ENCODE measurements at regions not wholly inside any gene's neighbourhood (a gene's known extent, or its start where the extent isn't known, plus 50 kb on each side); places are given as distances from the start of the nearest gene placed in this dataset.

DNA sequence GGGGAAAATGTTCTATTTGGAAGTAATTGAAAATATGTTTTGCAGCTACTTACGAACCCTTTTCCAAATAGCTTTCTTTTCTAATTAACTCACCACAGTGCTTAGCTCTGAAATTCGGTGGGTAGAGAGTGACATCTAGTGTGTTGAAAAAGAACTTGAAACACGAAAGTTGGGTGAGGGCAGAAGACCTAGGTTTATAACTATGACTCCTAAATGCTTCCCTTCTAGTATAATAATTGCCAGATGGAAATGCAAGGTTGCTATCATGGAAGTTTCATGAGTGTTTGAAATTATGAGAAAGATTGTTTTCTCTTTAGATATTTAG lies 77.3 kb upstream of the NOCT start:
- DNase-seq (ENCODE audit: low read depth): peak; percentile 79
- no peak overlapping the region for H3K4me3 ChIP-seq (ENCODE audit: low read depth, low read length)
- TF ChIP-seq, protein P1, sequence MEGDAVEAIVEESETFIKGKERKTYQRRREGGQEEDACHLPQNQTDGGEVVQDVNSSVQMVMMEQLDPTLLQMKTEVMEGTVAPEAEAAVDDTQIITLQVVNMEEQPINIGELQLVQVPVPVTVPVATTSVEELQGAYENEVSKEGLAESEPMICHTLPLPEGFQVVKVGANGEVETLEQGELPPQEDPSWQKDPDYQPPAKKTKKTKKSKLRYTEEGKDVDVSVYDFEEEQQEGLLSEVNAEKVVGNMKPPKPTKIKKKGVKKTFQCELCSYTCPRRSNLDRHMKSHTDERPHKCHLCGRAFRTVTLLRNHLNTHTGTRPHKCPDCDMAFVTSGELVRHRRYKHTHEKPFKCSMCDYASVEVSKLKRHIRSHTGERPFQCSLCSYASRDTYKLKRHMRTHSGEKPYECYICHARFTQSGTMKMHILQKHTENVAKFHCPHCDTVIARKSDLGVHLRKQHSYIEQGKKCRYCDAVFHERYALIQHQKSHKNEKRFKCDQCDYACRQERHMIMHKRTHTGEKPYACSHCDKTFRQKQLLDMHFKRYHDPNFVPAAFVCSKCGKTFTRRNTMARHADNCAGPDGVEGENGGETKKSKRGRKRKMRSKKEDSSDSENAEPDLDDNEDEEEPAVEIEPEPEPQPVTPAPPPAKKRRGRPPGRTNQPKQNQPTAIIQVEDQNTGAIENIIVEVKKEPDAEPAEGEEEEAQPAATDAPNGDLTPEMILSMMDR (conservative IDR thresholded peaks at IDR 0.05; ENCODE audit: low read depth, low read length): peak; percentile 53

DNA sequence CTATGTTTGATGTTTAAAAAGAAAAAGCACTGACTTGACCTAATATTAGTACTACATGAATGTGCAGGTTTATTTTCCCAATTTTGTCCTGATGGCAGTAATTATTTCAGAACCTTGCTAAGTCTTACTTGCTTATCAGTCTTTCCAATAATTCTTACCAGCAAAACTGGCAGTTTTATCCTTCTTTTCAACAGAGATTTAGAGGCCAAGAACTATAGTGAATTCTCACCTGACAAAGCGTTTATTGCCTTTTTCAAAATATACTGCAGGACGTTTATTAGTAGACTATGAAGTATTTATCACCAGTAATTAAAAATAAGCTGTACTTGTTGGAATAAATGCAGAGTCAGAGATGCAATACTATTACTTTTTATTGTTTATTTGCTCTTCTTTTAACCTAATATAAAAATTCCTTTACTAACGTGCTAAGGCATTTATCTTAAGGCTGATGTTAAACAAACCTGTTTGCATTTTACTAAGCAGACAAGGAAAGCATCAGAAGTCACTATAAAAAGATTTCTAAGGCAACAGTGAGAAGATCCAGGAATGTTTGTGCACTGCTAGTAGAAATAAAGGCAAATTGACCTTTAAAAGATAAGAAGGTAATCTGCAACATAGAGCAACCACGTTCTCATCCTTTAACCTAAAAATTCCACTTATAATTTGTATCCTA lies 80.3 kb upstream of the NOCT start:
- TF ChIP-seq, protein P1 (conservative IDR thresholded peaks at IDR 0.05; ENCODE audit: low read depth, low read length): no peak
- no peak for DNase-seq (ENCODE audit: low read depth)
- H3K4me3 ChIP-seq (ENCODE audit: low read depth, low read length): no peak overlapping the region

DNA sequence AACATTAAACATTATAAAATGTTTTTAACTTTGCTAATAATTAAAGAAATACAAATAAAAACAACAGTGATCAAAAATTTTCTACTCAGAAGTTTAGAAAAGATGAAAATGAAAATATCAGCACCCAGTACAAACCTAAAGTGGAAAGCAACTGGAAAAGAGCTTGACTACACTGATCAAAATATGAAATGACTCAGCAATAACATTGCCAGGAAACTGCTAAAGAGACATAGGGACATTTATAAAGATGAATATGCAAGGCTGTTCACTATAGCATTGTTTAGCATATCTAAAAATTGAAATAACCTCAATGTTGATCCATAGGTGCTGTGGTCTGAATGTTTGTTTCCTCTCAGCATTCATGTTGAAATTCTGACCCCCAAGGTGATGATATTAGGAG lies 88.5 kb upstream of the NOCT start:
- DNase-seq (ENCODE audit: low read depth): peak; percentile 44
- H3K4me3 ChIP-seq (ENCODE audit: low read depth, low read length): no peak overlapping the region
- TF ChIP-seq, protein P1 (conservative IDR thresholded peaks at IDR 0.05; ENCODE audit: low read depth, low read length): no peak

DNA sequence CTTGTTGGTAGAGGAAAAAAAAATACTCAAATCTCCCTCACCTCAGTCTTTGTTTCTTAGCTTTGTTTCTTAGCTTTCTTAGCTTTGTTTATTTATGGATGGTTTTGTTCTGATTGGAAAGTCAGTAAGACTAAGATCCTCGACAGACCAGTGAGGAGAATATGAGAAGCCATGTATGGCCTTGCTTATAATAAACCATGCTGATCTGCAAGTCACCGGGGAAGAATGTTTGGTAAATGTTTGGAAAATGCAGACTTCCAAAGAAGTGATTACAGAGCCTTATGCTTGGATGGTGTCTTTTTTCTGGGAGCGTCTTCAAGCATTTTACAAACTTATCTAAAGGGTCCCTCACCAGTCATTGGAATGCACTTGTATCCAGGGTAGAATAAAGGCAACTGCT lies 90.1 kb upstream of the NOCT start:
- TF ChIP-seq, protein P1 (conservative IDR thresholded peaks at IDR 0.05; ENCODE audit: low read depth, low read length): no peak
- DNase-seq (ENCODE audit: low read depth): no peak
- no peak overlapping the region for H3K4me3 ChIP-seq (ENCODE audit: low read depth, low read length)

DNA sequence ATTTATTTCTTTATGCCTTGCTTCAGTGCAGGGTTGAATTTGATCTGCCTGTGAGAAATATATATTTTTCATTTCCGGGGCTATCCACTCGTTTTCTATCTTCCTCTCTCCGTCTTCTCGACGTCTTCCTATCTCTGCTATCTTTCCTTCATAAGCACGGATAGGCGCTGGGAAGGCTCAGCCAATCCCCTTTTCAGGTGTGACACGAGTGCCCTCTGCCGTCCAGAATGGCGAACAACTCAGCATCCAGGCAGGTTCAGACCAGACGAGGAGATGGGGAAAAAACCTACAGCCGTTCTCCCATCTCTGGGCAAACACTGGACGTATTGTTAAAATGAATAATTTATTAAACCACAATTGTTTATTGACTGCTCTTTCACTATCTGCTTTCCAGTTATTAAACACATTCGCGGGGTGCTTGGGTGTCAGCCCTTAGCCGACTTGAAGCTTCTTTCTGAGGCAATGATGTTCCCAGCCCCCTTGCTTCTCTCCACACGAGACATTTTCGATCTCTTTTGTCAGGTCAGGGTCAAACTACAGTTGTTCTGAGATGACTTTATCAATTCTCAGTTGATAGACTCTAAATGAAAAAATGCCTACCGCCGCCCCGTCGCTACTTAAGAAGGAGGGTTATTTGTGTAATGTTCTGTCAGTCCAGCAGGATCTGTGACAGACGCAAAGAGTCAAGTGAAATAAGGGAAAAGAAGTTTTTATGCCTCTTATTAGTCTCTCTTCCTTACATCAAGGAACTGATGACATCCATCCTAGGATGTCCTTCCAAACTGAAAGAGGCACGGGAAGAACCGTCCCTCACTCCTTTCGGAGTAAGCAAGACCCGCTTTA lies 96.3 kb upstream of the NOCT start:
- TF ChIP-seq, protein P1 (conservative IDR thresholded peaks at IDR 0.05; ENCODE audit: low read depth, low read length): peak; percentile 89
- no peak overlapping the region for H3K4me3 ChIP-seq (ENCODE audit: low read depth, low read length)
- DNase-seq (ENCODE audit: low read depth): peak; percentile 89

DNA sequence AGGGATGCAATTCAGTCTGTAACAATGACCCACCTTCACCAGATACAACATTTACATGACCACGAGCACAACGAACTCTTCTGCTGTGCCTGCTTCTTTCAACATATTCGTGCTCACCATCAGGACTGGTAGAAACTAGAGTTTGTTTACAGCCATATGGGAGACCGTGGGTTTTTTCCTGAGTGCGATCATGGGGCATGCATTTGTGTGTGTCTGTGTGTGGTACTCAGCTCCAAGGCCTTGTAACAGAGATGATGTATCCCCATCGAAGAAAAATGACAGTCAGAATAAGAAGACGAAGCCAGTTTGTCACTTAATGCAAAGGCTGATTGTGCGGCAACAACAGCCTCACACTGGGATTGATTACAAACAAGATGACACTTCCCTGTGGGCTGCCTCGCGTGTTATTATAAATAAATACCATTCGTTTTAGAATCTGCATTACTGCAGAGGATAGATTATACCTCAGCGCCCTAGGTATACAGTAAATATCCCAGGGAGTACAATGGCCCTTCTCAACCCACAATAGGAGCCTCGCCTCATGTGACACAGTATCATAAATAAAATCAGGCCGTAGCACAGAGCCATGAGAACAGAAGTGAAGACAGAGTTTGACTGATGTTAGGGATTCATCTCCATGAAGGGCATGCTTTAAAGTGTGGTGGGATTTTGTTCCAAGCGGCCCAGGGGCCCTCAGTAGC lies 97.3 kb upstream of the NOCT start:
- no peak overlapping the region for H3K4me3 ChIP-seq (ENCODE audit: low read depth, low read length)
- TF ChIP-seq, protein P1 (conservative IDR thresholded peaks at IDR 0.05; ENCODE audit: low read depth, low read length): no peak
- no peak for DNase-seq (ENCODE audit: low read depth)

Measured in choroid plexus epithelial cell (primary cell).